SK-N-SH treated with all-trans-retinoic acid at 6 μM for 48 hours (cell line): ENCODE measurements at regions not wholly inside any gene's neighbourhood (a gene's known extent, or its start where the extent isn't known, plus 50 kb on each side); places are given as distances from the start of the nearest gene placed in this dataset.

Experiments used
- ATAC-seq: fragments of 200-7000 bp; cut with Tn5 transposase; 3 replicates; pipeline ENCODE4 v1.9.1; 2020; ENCODE audit warnings: mild to moderate bottlenecking, moderate library complexity
- ARNTL ChIP-seq: fragments of 450-650 bp; formaldehyde crosslinking; IDR thresholded peaks from 2 replicates; pipeline ENCODE4 v1.5.0; 2020; ENCODE audit warnings: low read depth, mild to moderate bottlenecking, moderate library complexity, borderline replicate concordance
- BACH2 ChIP-seq: fragments of 250-450 bp; sonication (Bioruptor Pico); IDR thresholded peaks from 2 replicates; pipeline ENCODE4 v1.9.0; 2021; ENCODE audit warnings: mild to moderate bottlenecking, borderline replicate concordance
- CREB5 ChIP-seq: fragments of 250-450 bp; sonication (Bioruptor Pico); IDR thresholded peaks from 2 replicates; pipeline ENCODE4 v1.5.1; 2020; ENCODE audit warnings: low read depth, mild to moderate bottlenecking, moderate library complexity
- ESRRG ChIP-seq: fragments of 250-450 bp; sonication (Bioruptor Pico); IDR thresholded peaks from 2 replicates; pipeline ENCODE4 v1.6.1; 2021; ENCODE audit warnings: mild to moderate bottlenecking
- GLIS3 ChIP-seq: fragments of 250-450 bp; sonication (Bioruptor Pico); IDR thresholded peaks from 2 replicates; pipeline ENCODE4 v1.5.0; 2020; ENCODE audit warnings: mild to moderate bottlenecking, moderate library complexity
- ISL1 ChIP-seq: fragments of 250-450 bp; sonication (Bioruptor Pico); IDR thresholded peaks from 2 replicates; pipeline ENCODE4 v2.1.2; 2022; ENCODE audit warnings: mild to moderate bottlenecking, moderate library complexity
- SNAI2 ChIP-seq: fragments of 250-450 bp; sonication (Bioruptor Pico); IDR thresholded peaks from 2 replicates; pipeline ENCODE4 v1.5.0; 2020; ENCODE audit warnings: mild to moderate bottlenecking, moderate library complexity
- TCF4 ChIP-seq: fragments of 250-450 bp; sonication (Bioruptor Pico); IDR thresholded peaks from 2 replicates; pipeline ENCODE4 v1.8.0; 2021; ENCODE audit warnings: mild to moderate bottlenecking, moderate library complexity, borderline replicate concordance
- TOX ChIP-seq: fragments of 250-450 bp; sonication (Bioruptor Pico); IDR thresholded peaks from 2 replicates; pipeline ENCODE4 v1.8.0; 2021; ENCODE audit warnings: mild to moderate bottlenecking, moderate library complexity, borderline replicate concordance
- ZC3H10 ChIP-seq: fragments of 250-450 bp; sonication (Bioruptor Pico); IDR thresholded peaks from 2 replicates; pipeline ENCODE4 v1.5.1; 2021; ENCODE audit warnings: mild to moderate bottlenecking, moderate library complexity
- ZFP3 ChIP-seq: fragments of 250-450 bp; sonication (Bioruptor Pico); IDR thresholded peaks from 2 replicates; pipeline ENCODE4 v1.5.0; 2020; ENCODE audit warnings: mild to moderate bottlenecking, moderate library complexity
- ZFP30 ChIP-seq: fragments of 450-650 bp; formaldehyde crosslinking; IDR thresholded peaks from 2 replicates; pipeline ENCODE4 v1.5.0; 2022; ENCODE audit warnings: mild to moderate bottlenecking, moderate library complexity
- ZNF565 ChIP-seq: fragments of 450-650 bp; formaldehyde crosslinking; conservative IDR thresholded peaks from 2 replicates; pipeline ENCODE4 v1.5.0; 2020; ENCODE audit warnings: low read depth, mild to moderate bottlenecking, moderate library complexity
- ZNF70 ChIP-seq: fragments of 450-650 bp; formaldehyde crosslinking; IDR thresholded peaks from 2 replicates; pipeline ENCODE4 v1.5.0; 2020; ENCODE audit warnings: mild to moderate bottlenecking, moderate library complexity
- ZNF8 ChIP-seq: fragments of 450-650 bp; formaldehyde crosslinking; IDR thresholded peaks from 2 replicates; pipeline ENCODE4 v1.5.0; 2020; ENCODE audit warnings: mild to moderate bottlenecking, moderate library complexity
- TF ChIP-seq, protein P1 (sequence below): fragments of 250-450 bp; sonication (Bioruptor Pico); IDR thresholded peaks from 2 replicates; pipeline ENCODE4 v1.8.0; 2020; ENCODE audit warnings: mild to moderate bottlenecking, moderate library complexity, borderline replicate concordance
- TF ChIP-seq, protein P2 (sequence below): fragments of 250-450 bp; sonication (Bioruptor Pico); IDR thresholded peaks from 2 replicates; pipeline ENCODE4 v1.5.1; 2021; ENCODE audit warnings: mild to moderate bottlenecking, moderate library complexity
- TF ChIP-seq, protein P3 (sequence below): fragments of 250-450 bp; sonication (Bioruptor Pico); IDR thresholded peaks from 2 replicates; pipeline ENCODE4 v1.5.0; 2020; ENCODE audit warnings: mild to moderate bottlenecking, moderate library complexity
- TF ChIP-seq, protein P4 (sequence below): fragments of 250-450 bp; sonication (Bioruptor Pico); IDR thresholded peaks from 2 replicates; pipeline ENCODE4 v1.8.0; 2021; ENCODE audit warnings: low read depth, mild to moderate bottlenecking, moderate library complexity, borderline replicate concordance

DNA sequence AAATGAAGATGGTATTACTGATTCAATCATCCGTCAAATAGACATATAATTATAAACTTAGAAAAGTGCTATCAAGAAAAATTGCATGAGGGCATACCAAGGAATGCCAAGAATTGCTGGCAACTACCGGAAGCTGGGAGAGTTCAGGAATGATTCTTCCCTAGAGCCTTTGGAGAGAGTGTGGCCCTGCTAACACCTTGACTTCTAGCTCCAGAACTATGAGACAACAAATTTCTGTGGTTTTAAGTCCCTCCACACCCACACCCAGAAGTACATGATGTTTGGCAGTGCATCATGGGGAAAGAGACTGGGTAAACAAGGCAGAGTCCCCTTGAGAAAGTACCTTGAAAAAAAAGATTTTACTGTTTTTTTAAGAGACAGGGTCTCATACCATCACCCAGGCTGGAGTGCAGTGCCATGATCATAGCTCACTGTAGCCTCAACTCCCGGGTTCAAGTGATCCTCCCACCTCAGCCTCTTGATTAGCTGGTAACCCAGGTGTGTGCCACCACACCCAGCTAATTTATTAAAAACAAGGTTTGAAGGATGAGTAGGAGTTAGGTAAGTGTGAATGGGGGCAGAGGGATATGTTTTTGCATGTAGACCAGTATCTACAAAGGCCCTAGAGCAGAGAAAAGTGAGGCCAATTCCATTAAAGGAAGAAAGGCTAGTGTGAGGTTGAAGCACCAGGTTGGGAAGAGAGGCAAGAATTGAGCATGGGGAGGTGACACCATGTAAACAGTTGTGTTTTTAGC lies 53.1 kb downstream of the GSX2 start:
- ATAC-seq: peak; percentile 82
- TF ChIP-seq ZFP3: no peak
- TF ChIP-seq ZFP30: no peak
- no peak for TF ChIP-seq ZNF8
- TF ChIP-seq, protein P1, sequence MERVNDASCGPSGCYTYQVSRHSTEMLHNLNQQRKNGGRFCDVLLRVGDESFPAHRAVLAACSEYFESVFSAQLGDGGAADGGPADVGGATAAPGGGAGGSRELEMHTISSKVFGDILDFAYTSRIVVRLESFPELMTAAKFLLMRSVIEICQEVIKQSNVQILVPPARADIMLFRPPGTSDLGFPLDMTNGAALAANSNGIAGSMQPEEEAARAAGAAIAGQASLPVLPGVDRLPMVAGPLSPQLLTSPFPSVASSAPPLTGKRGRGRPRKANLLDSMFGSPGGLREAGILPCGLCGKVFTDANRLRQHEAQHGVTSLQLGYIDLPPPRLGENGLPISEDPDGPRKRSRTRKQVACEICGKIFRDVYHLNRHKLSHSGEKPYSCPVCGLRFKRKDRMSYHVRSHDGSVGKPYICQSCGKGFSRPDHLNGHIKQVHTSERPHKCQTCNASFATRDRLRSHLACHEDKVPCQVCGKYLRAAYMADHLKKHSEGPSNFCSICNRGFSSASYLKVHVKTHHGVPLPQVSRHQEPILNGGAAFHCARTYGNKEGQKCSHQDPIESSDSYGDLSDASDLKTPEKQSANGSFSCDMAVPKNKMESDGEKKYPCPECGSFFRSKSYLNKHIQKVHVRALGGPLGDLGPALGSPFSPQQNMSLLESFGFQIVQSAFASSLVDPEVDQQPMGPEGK: no peak
- no peak for TF ChIP-seq ESRRG
- no peak for TF ChIP-seq ZNF70

DNA sequence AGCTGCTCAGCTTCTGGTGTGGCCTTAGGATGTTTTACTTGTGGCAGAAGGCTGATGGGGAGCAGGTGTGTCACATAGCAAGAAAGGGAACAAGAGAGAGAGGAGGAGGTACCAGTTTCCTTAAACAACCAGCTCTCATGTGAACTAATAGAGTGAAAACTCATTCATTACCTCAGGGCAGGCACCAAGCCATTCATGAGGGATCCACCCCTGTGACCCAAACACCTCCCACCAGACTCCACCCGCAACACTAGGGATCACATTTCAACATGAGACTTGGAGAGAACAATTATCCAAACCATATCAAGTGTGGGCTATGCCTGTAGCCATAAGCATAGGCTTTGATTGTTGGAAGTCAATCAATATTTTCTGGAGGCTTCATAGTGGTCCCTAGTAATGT lies 56.0 kb downstream of the GSX2 start:
- no peak for ATAC-seq
- TF ChIP-seq ISL1 (CRISPR knock-in tag) (no peak), GLIS3 (CRISPR knock-in tag) (no peak), ZC3H10 (CRISPR knock-in tag) (no peak), ESRRG (no peak), ZFP30 (no peak), CREB5 (CRISPR knock-in tag) (no peak), ZNF565 (CRISPR knock-in tag) (no peak), TOX (CRISPR knock-in tag) (no peak)
- TF ChIP-seq, protein P2, sequence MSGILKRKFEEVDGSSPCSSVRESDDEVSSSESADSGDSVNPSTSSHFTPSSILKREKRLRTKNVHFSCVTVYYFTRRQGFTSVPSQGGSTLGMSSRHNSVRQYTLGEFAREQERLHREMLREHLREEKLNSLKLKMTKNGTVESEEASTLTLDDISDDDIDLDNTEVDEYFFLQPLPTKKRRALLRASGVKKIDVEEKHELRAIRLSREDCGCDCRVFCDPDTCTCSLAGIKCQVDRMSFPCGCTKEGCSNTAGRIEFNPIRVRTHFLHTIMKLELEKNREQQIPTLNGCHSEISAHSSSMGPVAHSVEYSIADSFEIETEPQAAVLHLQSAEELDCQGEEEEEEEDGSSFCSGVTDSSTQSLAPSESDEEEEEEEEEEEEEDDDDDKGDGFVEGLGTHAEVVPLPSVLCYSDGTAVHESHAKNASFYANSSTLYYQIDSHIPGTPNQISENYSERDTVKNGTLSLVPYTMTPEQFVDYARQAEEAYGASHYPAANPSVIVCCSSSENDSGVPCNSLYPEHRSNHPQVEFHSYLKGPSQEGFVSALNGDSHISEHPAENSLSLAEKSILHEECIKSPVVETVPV (CRISPR knock-in tag): no peak

DNA sequence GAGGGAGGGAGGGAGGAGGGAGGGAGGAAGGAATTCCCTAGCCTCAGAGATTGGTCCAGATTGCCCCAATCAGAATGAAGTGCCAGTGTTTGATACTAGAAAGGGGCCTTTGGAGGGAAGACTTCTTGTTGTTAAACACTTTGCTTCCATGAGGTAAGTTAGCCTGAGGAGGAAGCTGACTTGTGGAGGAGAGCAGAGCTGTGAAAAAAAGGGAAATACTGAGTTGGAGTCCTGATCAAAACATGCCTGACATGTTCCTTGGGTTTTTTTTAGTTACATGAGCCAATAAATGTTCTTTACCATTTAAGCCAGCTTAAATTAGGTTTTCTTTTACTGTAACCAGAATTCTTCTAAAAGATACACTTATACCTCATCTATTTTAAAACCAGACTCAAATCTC lies 57.6 kb downstream of the GSX2 start:
- no peak for TF ChIP-seq ZC3H10 (CRISPR knock-in tag)
- TF ChIP-seq, protein P3, sequence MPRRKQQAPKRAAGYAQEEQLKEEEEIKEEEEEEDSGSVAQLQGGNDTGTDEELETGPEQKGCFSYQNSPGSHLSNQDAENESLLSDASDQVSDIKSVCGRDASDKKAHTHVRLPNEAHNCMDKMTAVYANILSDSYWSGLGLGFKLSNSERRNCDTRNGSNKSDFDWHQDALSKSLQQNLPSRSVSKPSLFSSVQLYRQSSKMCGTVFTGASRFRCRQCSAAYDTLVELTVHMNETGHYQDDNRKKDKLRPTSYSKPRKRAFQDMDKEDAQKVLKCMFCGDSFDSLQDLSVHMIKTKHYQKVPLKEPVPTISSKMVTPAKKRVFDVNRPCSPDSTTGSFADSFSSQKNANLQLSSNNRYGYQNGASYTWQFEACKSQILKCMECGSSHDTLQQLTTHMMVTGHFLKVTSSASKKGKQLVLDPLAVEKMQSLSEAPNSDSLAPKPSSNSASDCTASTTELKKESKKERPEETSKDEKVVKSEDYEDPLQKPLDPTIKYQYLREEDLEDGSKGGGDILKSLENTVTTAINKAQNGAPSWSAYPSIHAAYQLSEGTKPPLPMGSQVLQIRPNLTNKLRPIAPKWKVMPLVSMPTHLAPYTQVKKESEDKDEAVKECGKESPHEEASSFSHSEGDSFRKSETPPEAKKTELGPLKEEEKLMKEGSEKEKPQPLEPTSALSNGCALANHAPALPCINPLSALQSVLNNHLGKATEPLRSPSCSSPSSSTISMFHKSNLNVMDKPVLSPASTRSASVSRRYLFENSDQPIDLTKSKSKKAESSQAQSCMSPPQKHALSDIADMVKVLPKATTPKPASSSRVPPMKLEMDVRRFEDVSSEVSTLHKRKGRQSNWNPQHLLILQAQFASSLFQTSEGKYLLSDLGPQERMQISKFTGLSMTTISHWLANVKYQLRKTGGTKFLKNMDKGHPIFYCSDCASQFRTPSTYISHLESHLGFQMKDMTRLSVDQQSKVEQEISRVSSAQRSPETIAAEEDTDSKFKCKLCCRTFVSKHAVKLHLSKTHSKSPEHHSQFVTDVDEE (CRISPR knock-in tag): no peak
- TF ChIP-seq BACH2 (CRISPR knock-in tag): no peak
- no peak for TF ChIP-seq ZFP30
- TF ChIP-seq ARNTL (CRISPR knock-in tag): no peak
- no peak for TF ChIP-seq ZFP3
- no peak for TF ChIP-seq ESRRG
- TF ChIP-seq TCF4 (CRISPR knock-in tag): no peak
- TF ChIP-seq ISL1 (CRISPR knock-in tag): no peak
- TF ChIP-seq TOX (CRISPR knock-in tag): no peak
- no peak for TF ChIP-seq CREB5 (CRISPR knock-in tag)
- TF ChIP-seq ZNF565 (CRISPR knock-in tag): no peak
- TF ChIP-seq, protein P4, sequence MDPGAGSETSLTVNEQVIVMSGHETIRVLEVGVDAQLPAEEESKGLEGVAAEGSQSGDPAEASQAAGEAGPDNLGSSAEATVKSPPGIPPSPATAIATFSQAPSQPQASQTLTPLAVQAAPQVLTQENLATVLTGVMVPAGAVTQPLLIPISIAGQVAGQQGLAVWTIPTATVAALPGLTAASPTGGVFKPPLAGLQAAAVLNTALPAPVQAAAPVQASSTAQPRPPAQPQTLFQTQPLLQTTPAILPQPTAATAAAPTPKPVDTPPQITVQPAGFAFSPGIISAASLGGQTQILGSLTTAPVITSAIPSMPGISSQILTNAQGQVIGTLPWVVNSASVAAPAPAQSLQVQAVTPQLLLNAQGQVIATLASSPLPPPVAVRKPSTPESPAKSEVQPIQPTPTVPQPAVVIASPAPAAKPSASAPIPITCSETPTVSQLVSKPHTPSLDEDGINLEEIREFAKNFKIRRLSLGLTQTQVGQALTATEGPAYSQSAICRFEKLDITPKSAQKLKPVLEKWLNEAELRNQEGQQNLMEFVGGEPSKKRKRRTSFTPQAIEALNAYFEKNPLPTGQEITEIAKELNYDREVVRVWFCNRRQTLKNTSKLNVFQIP (CRISPR knock-in tag): no peak
- no peak for TF ChIP-seq SNAI2 (CRISPR knock-in tag)
- ATAC-seq: no peak
